ENCODE measurements at regions not wholly inside any gene's neighbourhood (a gene's known extent, or its start where the extent isn't known, plus 50 kb on each side); places are given as distances from the start of the nearest gene placed in this dataset.

GRCh38 chr1:238672262-238672661 lies 714.1 kb upstream of the CHRM3 start:
- Histone ChIP-seq H3K36me3 (replicated peaks in 1 of 2) (no peaks in the 10 kb centered on the region), H3K4me1 (replicated peaks in 1 of 2) (no peaks in the 10 kb centered on the region), H3K27me3 (no peaks in the 10 kb centered on the region), H3K4me3 (no peak overlapping the region), H3K9me3 (replicated peaks in 1 of 3) (no peaks in the 10 kb centered on the region), H3K27ac (no peak overlapping the region)
- TF ChIP-seq POLR2A (IDR thresholded peaks at IDR 0.05) (no peak), CTCF (IDR thresholded peaks at IDR 0.05) (no peak)
- WGBS, 4 donors, result 7 to 26% (median 21%) methylated on average over 4 of the region's 4 CpGs
- no peak for DNase-seq
- intact Hi-C loops (cut with DNase I), result no loop called here

GRCh38 chr1:238664139-238664538 lies 722.2 kb upstream of the CHRM3 start:
- Histone ChIP-seq H3K4me1 (replicated peaks in 1 of 2) (no peaks in the 10 kb centered on the region), H3K27ac (no peak overlapping the region), H3K36me3 (replicated peaks in 1 of 2) (no peaks in the 10 kb centered on the region), H3K27me3 (no peaks in the 10 kb centered on the region), H3K9me3 (replicated peaks in 1 of 3) (no peaks in the 10 kb centered on the region), H3K4me3 (no peak overlapping the region)
- intact Hi-C loops (cut with DNase I), result no loop called here
- DNase-seq, result no peak
- TF ChIP-seq POLR2A (IDR thresholded peaks at IDR 0.05), result no peak
- no peak for TF ChIP-seq CTCF (IDR thresholded peaks at IDR 0.05)
- WGBS, 4 donors, result 29 to 54% (median 45%) methylated on average over 2 of the region's 2 CpGs

GRCh38 chr1:238660849-238661248 lies 725.5 kb upstream of the CHRM3 start:
- Histone ChIP-seq H3K9me3 (replicated peaks in 1 of 3) (no peaks in the 10 kb centered on the region), H3K27me3 (no peaks in the 10 kb centered on the region), H3K36me3 (replicated peaks in 1 of 2) (no peaks in the 10 kb centered on the region), H3K27ac (no peak overlapping the region), H3K4me3 (no peak overlapping the region), H3K4me1 (replicated peaks in 1 of 2) (no peaks in the 10 kb centered on the region)
- no peak for DNase-seq
- 25 to 63% (median 46%) methylated on average over 1 of the region's 1 CpG for WGBS, 4 donors
- intact Hi-C loops (cut with DNase I), result no loop called here
- TF ChIP-seq CTCF (IDR thresholded peaks at IDR 0.05) (no peak), POLR2A (IDR thresholded peaks at IDR 0.05) (no peak)

GRCh38 chr1:238658763-238659162 lies 727.6 kb upstream of the CHRM3 start:
- no peak overlapping the region for H3K4me3 ChIP-seq
- TF ChIP-seq CTCF (IDR thresholded peaks at IDR 0.05) (no peak), POLR2A (IDR thresholded peaks at IDR 0.05) (no peak)
- no peaks in the 10 kb centered on the region for H3K27me3 ChIP-seq
- H3K27ac ChIP-seq, result no peak overlapping the region
- H3K9me3 ChIP-seq (replicated peaks in 1 of 3), result peaks cover 0 to 5% (median 0%) of the 10 kb centered on the region in 3 donors
- 22 to 45% (median 29%) methylated on average over 1 of the region's 1 CpG for WGBS, 4 donors
- DNase-seq, result peak in 1 of 7 donors; percentile 15
- intact Hi-C loops (cut with DNase I), result no loop called here
- H3K36me3 ChIP-seq (replicated peaks in 1 of 2), result no peaks in the 10 kb centered on the region
- H3K4me1 ChIP-seq (replicated peaks in 1 of 2), result no peaks in the 10 kb centered on the region

All from adrenal gland (tissue), 9 donors.